ENCODE measurements at regions not wholly inside any gene's neighbourhood (a gene's known extent, or its start where the extent isn't known, plus 50 kb on each side); places are given as distances from the start of the nearest gene placed in this dataset.

- no peak for TF ChIP-seq CTCF (IDR thresholded peaks at IDR 0.05)
- no peak for TF ChIP-seq POLR2A (IDR thresholded peaks at IDR 0.05)
- no peak for TF ChIP-seq EP300 (IDR thresholded peaks at IDR 0.05)
These were observed 124.4 kb downstream of the NAF1 start for GRCh38 chr4:163042306-163042705.
